ENCODE measurements at regions not wholly inside any gene's neighbourhood (a gene's known extent, or its start where the extent isn't known, plus 50 kb on each side); places are given as distances from the start of the nearest gene placed in this dataset.
"Not testable (repeated sequence)": the region's sequence is repeated elsewhere in the genome, so short reads cannot be mapped to it uniquely, and the experiment has no call there.

GRCh38 chr4:116110713-116111112, 974.7 kb downstream of the TRAM1L1 start:
- no peak for TF ChIP-seq CTCF (IDR thresholded peaks at IDR 0.05; ENCODE audit: low read depth, low read length)
- DNase-seq (ENCODE audit: low read depth in 1 of 2, low spot score in 1 of 2) = no peak
- H3K9me3 ChIP-seq (ENCODE audit: low read depth) = no peaks in the 10 kb centered on the region

GRCh38 chr4:116108606-116109005, 976.8 kb downstream of the TRAM1L1 start:
- no peaks in the 10 kb centered on the region for H3K27me3 ChIP-seq
- no peak for TF ChIP-seq CTCF (IDR thresholded peaks at IDR 0.05; ENCODE audit: low read depth, low read length)
- H3K4me1 ChIP-seq (ENCODE audit: low read depth) = no peaks in the 10 kb centered on the region
- H3K36me3 ChIP-seq = no peaks in the 10 kb centered on the region
- H3K27ac ChIP-seq = no peak overlapping the region
- DNase-seq (ENCODE audit: low read depth in 1 of 2, low spot score in 1 of 2) = no peak
- H3K9me3 ChIP-seq (ENCODE audit: low read depth) = no peaks in the 10 kb centered on the region
- H3K4me3 ChIP-seq = no peak overlapping the region

More at GRCh38 chr4:116110713-116111112, 974.7 kb downstream of the TRAM1L1 start:
- Histone ChIP-seq H3K36me3 (no peaks in the 10 kb centered on the region), H3K27ac (no peak overlapping the region), H3K27me3 (no peaks in the 10 kb centered on the region), H3K4me1 (ENCODE audit: low read depth) (no peaks in the 10 kb centered on the region), H3K4me3 (no peak overlapping the region)

- Histone ChIP-seq H3K36me3 (no peaks in the 10 kb centered on the region), H3K4me1 (ENCODE audit: low read depth) (no peaks in the 10 kb centered on the region), H3K27ac (no peak overlapping the region), H3K4me3 (no peak overlapping the region), H3K27me3 (no peaks in the 10 kb centered on the region), H3K9me3 (ENCODE audit: low read depth) (no peaks in the 10 kb centered on the region)
- TF ChIP-seq CTCF (IDR thresholded peaks at IDR 0.05; ENCODE audit: low read depth, low read length) = no peak
- no peak for DNase-seq (ENCODE audit: low read depth in 1 of 2, low spot score in 1 of 2)
These were observed 984.1 kb downstream of the TRAM1L1 start for GRCh38 chr4:116101321-116101720.

GRCh38 chr4:116099596-116099995, 985.8 kb downstream of the TRAM1L1 start:
- H3K4me1 ChIP-seq (ENCODE audit: low read depth) = no peaks in the 10 kb centered on the region
- TF ChIP-seq CTCF (IDR thresholded peaks at IDR 0.05; ENCODE audit: low read depth, low read length) = no peak

GRCh38 chr4:116097353-116097752, 983.9 kb upstream of the NDST4 start:
- not testable (repeated sequence) for H3K27ac ChIP-seq; DNase-seq (ENCODE audit: low read depth in 1 of 2, low spot score in 1 of 2)

More at GRCh38 chr4:116099596-116099995, 985.8 kb downstream of the TRAM1L1 start:
- no peaks in the 10 kb centered on the region for H3K36me3 ChIP-seq
- H3K9me3 ChIP-seq (ENCODE audit: low read depth) = no peaks in the 10 kb centered on the region
- no peak for DNase-seq (ENCODE audit: low read depth in 1 of 2, low spot score in 1 of 2)
- no peak overlapping the region for H3K4me3 ChIP-seq
- H3K27me3 ChIP-seq = no peaks in the 10 kb centered on the region
- no peak overlapping the region for H3K27ac ChIP-seq

GRCh38 chr4:116092961-116093360, 979.5 kb upstream of the NDST4 start:
- Histone ChIP-seq H3K4me3 (no peak overlapping the region), H3K36me3 (no peaks in the 10 kb centered on the region), H3K27ac (no peak overlapping the region), H3K9me3 (ENCODE audit: low read depth) (no peaks in the 10 kb centered on the region), H3K27me3 (no peaks in the 10 kb centered on the region), H3K4me1 (ENCODE audit: low read depth) (no peaks in the 10 kb centered on the region)
- TF ChIP-seq CTCF (IDR thresholded peaks at IDR 0.05; ENCODE audit: low read depth, low read length) = no peak
- no peak for DNase-seq (ENCODE audit: low read depth in 1 of 2, low spot score in 1 of 2)

More at GRCh38 chr4:116097353-116097752, 983.9 kb upstream of the NDST4 start:
- H3K4me3 ChIP-seq; H3K27me3 ChIP-seq; H3K4me1 ChIP-seq (ENCODE audit: low read depth); H3K9me3 ChIP-seq (ENCODE audit: low read depth); H3K36me3 ChIP-seq: not testable (repeated sequence)
